A549 (cell line): ENCODE measurements at regions not wholly inside any gene's neighbourhood (a gene's known extent, or its start where the extent isn't known, plus 50 kb on each side); places are given as distances from the start of the nearest gene placed in this dataset.

ENCODE experiments used
- ATAC-seq, 2 experiments: fragments of 200-7000 bp in 1 of 2; fragments of >200 bp in 1 of 2; cut with Nextera tagmentation in 1 of 2; cut with Tn5 transposase in 1 of 2; 3 replicates each; pipeline versions ENCODE4 v1.8.0 to v1.9.1; 2018 to 2020; ENCODE audit warnings: mild to moderate bottlenecking in 1 of 2, moderate library complexity in 1 of 2
- CTCF ChIA-PET: fragments of 300-600 bp; sonication (Branson Sonifier 250); formaldehyde crosslinking; extraction: SDS; loops from one replicate; lab custom pipeline; 2021; ENCODE audit warnings: antibody characterized with exemption, inconsistent platforms; lab: Yijun Ruan, JAX
- POLR2A ChIA-PET: fragments of 350-600 bp; formaldehyde crosslinking; extraction: SDS; loops from one replicate; lab custom pipeline; 2021; ENCODE audit warnings: antibody characterized with exemption, inconsistent platforms; lab: Yijun Ruan, JAX
- DNase-seq, 2 experiments: peaks; one replicate each; pipeline versions ENCODE4 v3.0.0 to v3.0.0-alpha.2; 2011 to 2016; ENCODE audit warnings: low read depth in 1 of 2, low spot score in 1 of 2
- FAIRE-seq: peaks from 2 replicates; lab custom pipeline; 2011; peaks lifted over from hg19 to GRCh38; lab: Jason Lieb, UNC
- H3K27ac ChIP-seq, 2 experiments: fragments of >200 bp; sonication (Bioruptor Twin); formaldehyde crosslinking; 3 replicates each; pipeline ENCODE4 v1.5.1; 2016 to 2017
- H3K4me1 ChIP-seq: fragments of >200 bp; sonication (Bioruptor Twin); formaldehyde crosslinking; 3 replicates; pipeline ENCODE4 v1.6.1; 2016
- H3K4me2 ChIP-seq: fragments of >200 bp; sonication (Bioruptor Twin); formaldehyde crosslinking; 3 replicates; pipeline ENCODE4 v1.6.1; 2016
- H3K4me3 ChIP-seq: fragments of >200 bp; sonication (Bioruptor Twin); formaldehyde crosslinking; 3 replicates; pipeline ENCODE4 v1.5.1; 2016
- H3K9me3 ChIP-seq: fragments of >200 bp; sonication (Bioruptor Twin); formaldehyde crosslinking; 3 replicates; pipeline ENCODE4 v1.6.1; 2016
- CEBPB ChIP-seq, 2 experiments: fragments of >200 bp in 1 of 2; sonication (Bioruptor Twin) in 1 of 2; formaldehyde crosslinking in 1 of 2; IDR thresholded peaks; 2 replicates each; pipeline ENCODE4 v1.6.1; 2012 to 2016
- CHD2 ChIP-seq: fragments of 150-350 bp; IDR thresholded peaks from 2 replicates; pipeline ENCODE4 v1.6.1; 2014; ENCODE audit warnings: low read length; ENCODE audit not compliant: partially characterized antibody
- CTCF ChIP-seq: fragments of >200 bp; sonication (Bioruptor Twin); formaldehyde crosslinking; IDR thresholded peaks from 3 replicates; pipeline ENCODE4 v1.5.1; 2016
- FOXS1 ChIP-seq: fragments of 250-450 bp; sonication (Bioruptor Pico); IDR thresholded peaks from 2 replicates; pipeline ENCODE4 v1.5.0; 2020; ENCODE audit warnings: mild to moderate bottlenecking, moderate library complexity
- HES2 ChIP-seq: fragments of >200 bp; sonication (Bioruptor Twin); formaldehyde crosslinking; IDR thresholded peaks from 2 replicates; pipeline ENCODE4 v1.6.1; 2016
- JUN ChIP-seq, 2 experiments: fragments of >200 bp; sonication (Bioruptor Twin); formaldehyde crosslinking; IDR thresholded peaks; 2 replicates in 1 of 2; 3 replicates in 1 of 2; pipeline ENCODE4 v1.6.1; 2016 to 2017
- JUNB ChIP-seq: fragments of >200 bp; sonication (Bioruptor Twin); formaldehyde crosslinking; IDR thresholded peaks from 2 replicates; pipeline ENCODE4 v1.6.1; 2016
- KDM1A ChIP-seq: fragments of 200-600 bp; sonication (generic); IDR thresholded peaks from 2 replicates; pipeline ENCODE4 v1.6.1; 2016; ENCODE audit warnings: low read depth, mild to moderate bottlenecking
- MAFK ChIP-seq: fragments of 450-650 bp; IDR thresholded peaks from 2 replicates; pipeline ENCODE4 v1.6.1; 2014; ENCODE audit not compliant: partially characterized antibody
- MAZ ChIP-seq: fragments of 150-350 bp; IDR thresholded peaks from 2 replicates; pipeline ENCODE4 v1.6.1; 2014; ENCODE audit warnings: antibody characterized with exemption, low read depth, low read length, borderline replicate concordance
- NFE2L2 ChIP-seq: fragments of 150-350 bp; conservative IDR thresholded peaks from 2 replicates; pipeline ENCODE4 v1.6.1; 2014; ENCODE audit warnings: low read length
- PBX3 ChIP-seq: IDR thresholded peaks from 2 replicates; pipeline ENCODE4 v1.6.1; 2012
- POLR2A ChIP-seq: IDR thresholded peaks from 2 replicates; pipeline ENCODE4 v1.6.1; 2012; ENCODE audit warnings: mild to moderate bottlenecking, low read length
- POLR2AphosphoS2 ChIP-seq: conservative IDR thresholded peaks from 2 replicates; pipeline ENCODE4 v1.6.1; 2012; ENCODE audit warnings: low read length, improper control_type of control experiment, inconsistent platforms
- RAD21 ChIP-seq, 2 experiments: fragments of >200 bp in 1 of 2; sonication (Bioruptor Twin) in 1 of 2; formaldehyde crosslinking in 1 of 2; IDR thresholded peaks in 1 of 2; conservative IDR thresholded peaks in 1 of 2; 2 replicates in 1 of 2; 3 replicates in 1 of 2; pipeline ENCODE4 v1.6.1; 2012 to 2018; ENCODE audit warnings: inconsistent platforms in 1 of 2
- RARB ChIP-seq: fragments of 250-450 bp; sonication (Bioruptor Pico); IDR thresholded peaks from 2 replicates; pipeline ENCODE4 v1.8.0; 2021; ENCODE audit warnings: mild to moderate bottlenecking, moderate library complexity
- RNF2 ChIP-seq: fragments of 200-600 bp; sonication (generic); IDR thresholded peaks from 2 replicates; pipeline ENCODE4 v1.6.1; 2016; ENCODE audit warnings: low read depth, mild to moderate bottlenecking, antibody characterized with exemption, moderate library complexity, borderline replicate concordance
- SMC3 ChIP-seq: fragments of >200 bp; sonication (Bioruptor Twin); formaldehyde crosslinking; IDR thresholded peaks from 3 replicates; pipeline ENCODE4 v1.6.1; 2018; ENCODE audit warnings: inconsistent platforms
- TFCP2L1 ChIP-seq: fragments of 250-450 bp; sonication (Bioruptor Pico); IDR thresholded peaks from 2 replicates; pipeline ENCODE4 v1.5.0; 2021; ENCODE audit warnings: mild to moderate bottlenecking
- ZSCAN20 ChIP-seq: fragments of 250-450 bp; sonication (Bioruptor Pico); IDR thresholded peaks from 2 replicates; pipeline ENCODE4 v1.8.0; 2022; ENCODE audit warnings: mild to moderate bottlenecking, moderate library complexity
- WGBS: methylation state at CpG from one replicate; pipeline ENCODE4 v1.1.6; 2017; ENCODE audit errors: missing lambda C conversion rate; 5-methylcytosine and 5-hydroxymethylcytosine counted together
- TF ChIP-seq, protein P1 (sequence below): fragments of 450-650 bp; IDR thresholded peaks from 2 replicates; pipeline ENCODE4 v1.6.1; 2014; ENCODE audit warnings: antibody characterized with exemption

- 16% methylated on average over 2 of the region's 2 CpGs for WGBS
- H3K9me3 ChIP-seq, result no peaks in the 10 kb centered on the region
- no peak overlapping the region for H3K4me3 ChIP-seq
- peaks cover 68% of the 10 kb centered on the region for H3K4me1 ChIP-seq
- peak overlapping the region; percentile 52 for H3K4me2 ChIP-seq
- peak in 1 of 2 experiments; percentile 46; a peak in 3 of 6 replicates for ATAC-seq
- no peak for TF ChIP-seq JUNB
- TF ChIP-seq JUN (IDR thresholded peaks at IDR 0.05), result no peak
- TF ChIP-seq, protein P1, sequence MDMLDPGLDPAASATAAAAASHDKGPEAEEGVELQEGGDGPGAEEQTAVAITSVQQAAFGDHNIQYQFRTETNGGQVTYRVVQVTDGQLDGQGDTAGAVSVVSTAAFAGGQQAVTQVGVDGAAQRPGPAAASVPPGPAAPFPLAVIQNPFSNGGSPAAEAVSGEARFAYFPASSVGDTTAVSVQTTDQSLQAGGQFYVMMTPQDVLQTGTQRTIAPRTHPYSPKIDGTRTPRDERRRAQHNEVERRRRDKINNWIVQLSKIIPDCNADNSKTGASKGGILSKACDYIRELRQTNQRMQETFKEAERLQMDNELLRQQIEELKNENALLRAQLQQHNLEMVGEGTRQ, result no peak
- no peak for TF ChIP-seq CEBPB (IDR thresholded peaks at IDR 0.05)
- TF ChIP-seq TFCP2L1, result no peak
- no peak for TF ChIP-seq CTCF
- no peak for TF ChIP-seq RARB (CRISPR knock-in tag)
- TF ChIP-seq KDM1A, result no peak
- no peak for TF ChIP-seq POLR2AphosphoS2
- TF ChIP-seq ZSCAN20 (CRISPR knock-in tag), result no peak
- TF ChIP-seq FOXS1, result no peak
- no peak for TF ChIP-seq PBX3
- no peak for TF ChIP-seq RNF2
- TF ChIP-seq HES2, result no peak
- no peak for TF ChIP-seq MAFK
- no peak for TF ChIP-seq CHD2
- no peak for TF ChIP-seq SMC3
- TF ChIP-seq POLR2A, result no peak
- DNase-seq, result peak in 1 of 2 experiments; percentile 34
- FAIRE-seq, result no peak
- CTCF ChIA-PET, result no interaction called here
- POLR2A ChIA-PET, result no interaction called here
- H3K27ac ChIP-seq, result peak overlapping the region; percentile 77 to 85
Observed at GRCh38 chr4:124429746-124430250, 282.7 kb downstream of the ANKRD50 start.

DNA sequence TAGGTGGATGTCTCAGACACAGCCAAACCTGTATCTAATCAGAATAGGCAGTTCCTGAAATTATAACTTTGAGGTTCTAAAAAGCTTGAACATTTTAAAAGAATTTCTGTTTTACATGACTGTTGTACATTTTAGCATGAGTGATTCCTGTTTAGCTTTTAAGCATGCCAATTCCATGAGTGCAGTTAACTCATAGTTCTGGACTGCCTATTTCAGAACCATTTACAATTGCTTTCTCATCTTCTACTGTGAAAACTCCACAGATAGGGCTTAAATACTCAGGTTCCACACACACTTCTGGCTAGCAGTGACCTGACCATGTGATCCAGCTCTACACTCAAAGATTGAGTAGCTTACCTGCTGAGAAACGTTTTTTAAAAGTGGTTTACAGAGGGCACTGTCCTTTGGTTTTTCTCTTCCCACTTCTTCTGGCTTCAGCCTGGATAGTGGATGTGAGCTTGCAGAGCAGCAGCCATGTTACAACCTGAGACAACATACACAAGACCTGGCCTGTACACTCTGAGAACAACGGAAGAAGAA, 280.8 kb downstream of the ANKRD50 start:
- peak overlapping the region; percentile 65 for H3K4me2 ChIP-seq
- FAIRE-seq (no peak), ATAC-seq (peak in 1 of 2 experiments; percentile 7; a peak in 1 of 6 replicates)
- ChIA-PET CTCF (interaction anchor here (1.5 kb wide), 1 partner anchor 98 kb away, joined by 6 read pairs; no protein-coding TSS in a partner anchor), POLR2A (interaction anchor here (0.6 kb wide), 1 partner anchor 278 kb away, joined by 3 read pairs; no protein-coding TSS in a partner anchor)
- H3K4me3 ChIP-seq, result no peak overlapping the region
- TF ChIP-seq, protein P1, result no peak
- TF ChIP-seq NFE2L2, result no peak
- no peak for TF ChIP-seq ZSCAN20 (CRISPR knock-in tag)
- no peak for TF ChIP-seq JUN (IDR thresholded peaks at IDR 0.05)
- no peak for TF ChIP-seq MAZ
- no peak for TF ChIP-seq RAD21 (conservative IDR thresholded peaks at IDR 0.05 in 1 of 2, IDR thresholded peaks at IDR 0.05 in 1 of 2)
- TF ChIP-seq, all 56 proteins: peak for 0
- Histone ChIP-seq H3K27ac (peak overlapping the region; percentile 85), H3K9me3 (no peaks in the 10 kb centered on the region), H3K4me1 (peaks cover 72% of the 10 kb centered on the region)
- DNase-seq, result no peak
- 17% methylated on average over 2 of the region's 2 CpGs for WGBS
